NCI-H128 (cell line): ENCODE measurements at regions not wholly inside any gene's neighbourhood (a gene's known extent, or its start where the extent isn't known, plus 50 kb on each side); places are given as distances from the start of the nearest gene placed in this dataset.
"Not testable (repeated sequence)": the region's sequence is repeated elsewhere in the genome, so short reads cannot be mapped to it uniquely, and the experiment has no call there.

Experiments used
- DNase-seq: peaks from one replicate; lab custom pipeline; 2025; ENCODE audit not compliant: unreplicated experiment; lab: John Stamatoyannopoulos, UW

DNA sequence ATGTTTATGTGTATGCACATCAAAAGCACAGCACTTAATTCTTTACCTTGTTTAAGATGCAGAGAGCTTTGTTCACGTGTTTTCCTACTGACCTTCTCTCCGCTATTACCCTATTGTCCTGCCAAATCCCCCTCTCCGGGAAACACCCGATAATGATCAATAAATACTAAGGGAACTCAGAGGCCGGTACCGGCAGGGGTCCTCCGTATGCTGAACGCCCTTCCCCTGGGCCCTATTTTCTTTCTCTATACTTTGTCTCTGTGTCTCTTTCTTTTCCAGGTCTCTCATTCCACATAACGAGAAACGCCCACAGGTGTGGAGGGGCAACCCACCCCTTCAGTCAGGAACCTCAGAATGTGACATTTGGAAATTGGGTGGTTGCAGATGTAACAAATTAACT, 160.1 kb downstream of the ADRA2C start:
- not testable (repeated sequence) for DNase-seq

GRCh38 chr4:3926969-3927755, 161.0 kb downstream of the ADRA2C start:
- not testable (repeated sequence) for DNase-seq

DNA sequence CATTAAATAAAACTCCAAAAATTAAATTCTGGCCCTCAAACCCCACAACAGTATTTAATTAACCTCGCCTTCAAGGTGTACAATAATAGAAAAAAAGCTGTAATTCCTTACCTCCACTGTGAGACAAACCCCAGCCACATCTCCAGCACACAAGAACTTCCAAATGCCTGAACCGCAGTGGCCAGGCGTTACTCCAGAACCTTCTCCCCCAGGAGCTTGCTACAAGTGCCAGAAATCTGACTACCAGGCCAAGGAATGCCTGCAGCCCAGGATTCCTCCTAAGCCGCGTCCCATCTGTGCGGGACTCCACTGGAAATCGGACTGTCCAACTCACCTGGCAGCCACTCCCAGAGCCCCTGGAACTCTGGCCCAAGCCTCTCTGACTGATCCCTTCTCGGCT, 163.2 kb downstream of the ADRA2C start:
- not testable (repeated sequence) for DNase-seq

DNA sequence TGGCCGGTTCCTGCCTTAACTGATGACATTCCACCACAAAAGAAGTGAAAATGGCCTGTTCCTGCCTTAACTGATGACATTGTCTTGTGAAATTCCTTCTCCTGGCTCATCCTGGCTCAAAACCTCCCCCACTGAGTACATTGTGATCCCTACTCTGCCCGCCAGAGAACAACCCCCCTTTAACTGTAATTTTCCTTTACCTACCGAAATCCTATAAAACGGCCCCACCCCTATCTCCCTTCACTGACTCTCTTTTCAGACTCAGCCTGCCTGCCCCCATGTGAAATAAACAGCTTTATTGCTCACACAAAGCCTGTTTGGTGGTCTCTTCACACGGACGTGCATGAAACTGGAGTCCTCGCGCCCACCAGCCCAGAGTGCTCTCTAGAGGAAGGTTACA, 166.5 kb downstream of the ADRA2C start:
- DNase-seq: not testable (repeated sequence)

DNA sequence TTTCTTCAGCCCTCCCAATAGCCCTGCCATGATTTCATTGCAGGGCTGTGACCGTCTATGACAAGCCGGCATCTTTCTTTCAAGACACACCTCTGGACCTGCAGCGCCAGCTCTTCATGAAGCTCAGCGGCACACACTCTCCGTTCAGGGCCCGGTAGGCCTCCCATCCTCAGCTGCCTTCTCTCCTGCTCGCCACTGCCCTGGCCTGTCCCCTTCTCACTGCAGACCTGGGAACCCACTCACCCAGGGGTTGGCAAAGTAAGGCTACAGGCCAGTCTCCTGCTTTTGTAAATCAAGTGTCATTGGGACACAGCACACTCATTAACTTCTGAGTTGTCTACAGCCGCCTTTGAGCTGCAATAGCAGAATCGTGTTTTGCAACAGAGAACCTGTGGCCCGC, 169.2 kb downstream of the ADRA2C start:
- not testable (repeated sequence) for DNase-seq

DNA sequence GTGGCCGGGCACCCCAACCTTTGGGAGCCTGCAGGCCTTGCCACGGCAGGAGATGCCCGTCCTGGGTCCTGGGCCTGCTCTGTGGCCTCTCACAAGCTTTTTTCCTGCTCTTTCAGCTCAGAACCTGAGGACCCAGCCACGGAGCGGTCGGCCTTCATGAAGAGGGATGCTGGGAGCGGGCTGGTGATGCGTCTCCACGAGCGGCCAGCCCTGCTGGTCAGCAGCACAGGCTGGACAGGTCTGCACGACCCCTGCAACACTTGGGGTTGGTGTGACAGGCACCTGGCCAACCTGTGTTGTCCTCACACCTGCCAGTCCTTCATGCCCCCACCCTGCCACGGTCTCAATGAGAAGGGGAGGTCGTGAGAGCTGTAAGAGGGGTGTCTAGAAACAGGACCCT, 170.0 kb downstream of the ADRA2C start:
- DNase-seq: no peak

DNA sequence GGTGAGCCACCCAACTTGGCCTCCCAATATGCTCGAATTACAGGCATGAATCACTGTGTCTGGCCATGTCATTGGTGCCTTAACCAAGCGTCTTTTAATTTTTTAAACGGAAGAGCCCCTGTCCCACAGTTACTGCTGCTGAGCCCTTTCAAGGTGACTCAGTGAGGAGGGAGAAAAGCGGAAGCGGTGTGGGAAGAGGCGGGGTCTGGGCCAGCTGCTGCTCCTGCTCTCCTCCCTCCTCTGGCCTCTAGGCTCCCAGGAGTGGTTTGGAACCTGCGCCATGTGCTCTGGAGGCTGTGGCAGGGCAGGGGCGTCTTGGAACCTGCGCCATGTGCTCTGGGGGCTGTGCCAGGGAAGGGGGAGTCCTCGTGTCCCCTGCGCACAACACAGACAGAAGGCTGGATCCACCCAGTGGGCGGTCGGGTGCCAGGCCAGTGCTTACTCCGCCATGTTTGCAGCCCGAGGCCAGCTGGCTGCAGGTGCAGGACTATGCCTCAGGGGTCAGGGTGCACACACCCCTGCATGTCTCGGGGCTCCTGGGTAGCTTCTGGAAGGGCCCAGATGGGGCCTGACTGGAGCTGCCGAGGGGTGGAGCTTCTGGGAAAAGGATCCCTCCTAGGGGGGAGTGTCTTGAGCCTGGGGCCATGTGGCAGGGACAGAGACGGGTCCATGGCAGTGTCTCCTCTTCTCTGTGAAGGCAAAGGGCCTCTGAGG, 171.8 kb downstream of the ADRA2C start:
- not testable (repeated sequence) for DNase-seq

DNA sequence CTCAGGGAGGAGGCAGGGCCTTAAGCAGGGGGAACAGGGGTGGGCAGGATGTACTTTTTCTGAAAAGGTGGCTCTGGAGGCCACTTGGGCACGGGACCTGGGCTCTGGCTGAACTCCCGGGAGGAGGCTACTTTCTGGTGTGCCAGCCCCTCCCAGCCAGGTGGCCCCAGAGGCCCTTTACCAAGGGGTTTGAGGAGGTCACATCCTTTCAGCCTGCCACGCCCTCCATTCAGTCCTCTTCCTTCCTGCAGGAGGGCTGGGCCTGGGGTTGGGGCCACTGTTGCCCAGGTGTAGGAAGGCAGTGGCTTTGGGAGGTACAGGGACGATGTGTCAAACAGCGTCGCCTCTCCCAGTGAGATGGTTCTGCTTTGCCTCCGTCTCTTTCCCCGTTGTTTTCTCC, 172.5 kb downstream of the ADRA2C start:
- not testable (repeated sequence) for DNase-seq

- not testable (repeated sequence) for DNase-seq
Observed at GRCh38 chr4:3939954-3940591, 173.9 kb downstream of the ADRA2C start.

GRCh38 chr4:3941735-3942522, 175.7 kb downstream of the ADRA2C start:
- DNase-seq: not testable (repeated sequence)

DNA sequence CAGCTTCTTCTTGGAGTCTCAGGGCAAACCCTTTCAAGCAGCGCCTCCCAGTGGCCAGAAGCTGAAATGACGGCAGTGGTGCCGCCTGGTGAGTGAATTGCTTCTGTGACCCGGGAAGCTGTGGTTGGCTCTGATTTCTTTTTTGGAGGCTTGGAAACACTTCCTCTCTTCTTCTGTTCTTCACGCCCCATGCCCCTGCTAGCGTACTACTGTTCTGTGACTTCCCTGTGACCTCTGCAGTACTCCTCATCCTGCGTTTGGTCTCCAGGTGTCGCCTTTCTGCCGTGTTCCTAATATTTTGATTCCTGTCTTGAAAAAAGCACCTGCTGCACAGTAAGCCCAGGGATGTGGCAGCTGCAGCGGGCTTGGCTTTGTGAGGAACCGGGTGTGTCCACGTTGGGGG, 176.4 kb downstream of the ADRA2C start:
- not testable (repeated sequence) for DNase-seq

GRCh38 chr4:3943051-3943450, 176.9 kb downstream of the ADRA2C start:
- DNase-seq: not testable (repeated sequence)

DNA sequence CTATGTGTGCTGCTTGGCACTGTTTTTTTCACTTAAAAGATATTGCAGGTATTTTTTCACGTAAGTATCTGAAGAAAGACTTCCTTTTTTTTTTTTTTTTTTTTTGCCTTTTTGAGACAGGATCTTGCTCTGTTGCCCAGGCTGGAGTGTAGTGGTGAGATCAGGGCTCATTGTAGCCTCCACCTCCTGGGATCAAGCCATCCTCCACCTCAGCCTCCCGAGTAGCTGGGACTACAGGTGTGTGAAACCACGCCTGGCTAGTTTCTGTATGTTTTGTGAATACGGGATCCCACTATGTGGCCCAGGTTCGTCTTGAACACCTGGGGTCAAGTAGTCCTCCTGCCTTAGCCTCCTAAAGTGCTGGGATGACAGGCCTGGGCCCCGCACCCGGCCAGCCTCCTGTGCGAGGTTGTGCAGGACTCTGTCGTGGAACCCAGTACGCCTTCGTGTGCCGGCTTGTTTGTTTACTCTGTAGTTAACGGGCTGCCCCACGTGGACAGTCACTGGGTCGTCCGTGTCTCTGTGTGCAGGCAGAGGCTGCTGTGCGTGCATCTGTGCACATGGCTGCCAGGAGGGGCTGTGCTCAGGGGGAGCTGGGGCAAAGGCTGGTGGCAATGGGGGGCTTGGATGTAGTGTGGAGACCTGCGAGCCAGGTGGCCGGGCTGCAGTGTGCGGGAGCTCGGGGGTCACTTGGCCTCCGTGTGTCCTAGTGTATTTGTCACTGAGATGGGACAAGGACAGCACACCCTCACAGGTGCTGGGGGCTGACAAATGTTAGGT, 179.5 kb downstream of the ADRA2C start:
- no peak for DNase-seq

DNA sequence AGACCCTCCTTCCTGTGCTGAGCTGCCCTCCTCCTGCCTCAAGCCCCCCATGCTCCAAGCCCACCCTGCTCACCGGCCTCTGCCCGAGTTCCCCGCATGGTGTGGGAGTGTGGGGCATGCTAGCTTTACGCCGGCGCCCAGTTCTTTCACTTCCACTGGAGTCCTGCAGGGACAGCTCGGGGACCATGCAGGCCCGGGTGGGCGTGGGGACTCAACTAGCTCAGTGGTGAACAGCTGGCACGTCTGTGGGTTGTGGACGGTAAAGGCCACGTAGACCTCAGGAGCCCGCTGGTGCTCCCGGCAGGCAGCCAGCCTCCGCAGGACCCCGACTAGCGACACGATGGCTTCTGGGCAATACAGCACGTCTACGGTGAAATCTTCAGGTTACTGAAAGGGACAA, 180.4 kb downstream of the ADRA2C start:
- not testable (repeated sequence) for DNase-seq

GRCh38 chr4:3947761-3948160, 181.6 kb downstream of the ADRA2C start:
- DNase-seq: not testable (repeated sequence)

DNA sequence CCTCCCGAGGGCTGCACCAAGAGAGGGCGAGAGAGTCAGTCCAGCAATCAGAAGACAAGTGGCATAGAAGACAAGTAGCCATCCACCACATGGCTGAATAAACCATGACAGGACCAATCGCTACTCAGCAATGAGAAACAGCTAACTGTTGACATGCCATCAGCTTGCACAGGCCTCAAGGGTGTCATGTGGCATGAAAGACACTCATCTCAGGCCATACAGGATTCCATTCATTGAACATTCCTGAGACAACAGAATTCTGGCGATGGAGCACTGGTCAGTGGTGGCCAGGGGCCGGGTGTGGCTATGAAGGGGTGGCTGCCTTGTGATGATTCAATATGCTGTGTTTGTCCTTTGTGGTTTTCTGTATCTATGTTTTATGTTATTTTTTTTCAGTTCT, 182.0 kb downstream of the ADRA2C start:
- DNase-seq: not testable (repeated sequence)

GRCh38 chr4:3949916-3950315, 183.7 kb downstream of the ADRA2C start:
- DNase-seq: not testable (repeated sequence)

GRCh38 chr4:3952443-3953139, 186.4 kb downstream of the ADRA2C start:
- DNase-seq: not testable (repeated sequence)

GRCh38 chr4:3953140-3953489, 186.9 kb downstream of the ADRA2C start:
- DNase-seq: not testable (repeated sequence)
